ENCODE measurements at regions not wholly inside any gene's neighbourhood (a gene's known extent, or its start where the extent isn't known, plus 50 kb on each side); places are given as distances from the start of the nearest gene placed in this dataset.

- Histone ChIP-seq H3F3A (ENCODE audit: low read depth) (no peaks in the 10 kb centered on the region), H3K4me1 (no peaks in the 10 kb centered on the region), H3K4me3 (no peak overlapping the region), H3K4me2 (no peak overlapping the region), H3K27ac (no peak overlapping the region), H3K36me3 (no peaks in the 10 kb centered on the region), H2AFZ (replicated peaks) (no peak overlapping the region), H3K79me2 (ENCODE audit: low read depth) (no peaks in the 10 kb centered on the region), H3K27me3 (no peaks in the 10 kb centered on the region), H4K20me1 (ENCODE audit: low read depth) (no peaks in the 10 kb centered on the region), H3K9ac (no peak overlapping the region), H3K9me3 (ENCODE audit: low read depth) (no peaks in the 10 kb centered on the region)
- Mint-ChIP-seq H3K27me3 (ENCODE audit: insufficient read depth, low read depth) (no peaks in the 10 kb centered on the region), H3K9me3 (peaks cover 4% of the 10 kb centered on the region), H3K4me1 (no peaks in the 10 kb centered on the region), H3K27ac (no peak overlapping the region), H3K36me3 (no peaks in the 10 kb centered on the region), H3K4me3 (no peak overlapping the region)
- TF ChIP-seq CTCF (IDR thresholded peaks at IDR 0.05) = no peak
- TF ChIP-seq EZH2 (IDR thresholded peaks at IDR 0.05) = no peak
- no peak for TF ChIP-seq EZH2phosphoT487 (IDR thresholded peaks at IDR 0.05)
- DNase-seq (ENCODE audit: low spot score) = no peak
Observed at GRCh38 chr22:34236527-34236926, 316.3 kb upstream of the LARGE1 start.

GRCh38 chr22:34239421-34239820 is 319.1 kb upstream of the LARGE1 start:
- no peak for DNase-seq (ENCODE audit: low spot score)
- H4K20me1 ChIP-seq (ENCODE audit: low read depth) = no peaks in the 10 kb centered on the region
- no peaks in the 10 kb centered on the region for H3K4me1 Mint-ChIP-seq
- no peaks in the 10 kb centered on the region for H3K36me3 ChIP-seq
- H3K27ac Mint-ChIP-seq = no peak overlapping the region
- H3K9me3 Mint-ChIP-seq = peaks cover 2% of the 10 kb centered on the region
- H3K4me2 ChIP-seq = no peak overlapping the region
- no peaks in the 10 kb centered on the region for H3K27me3 Mint-ChIP-seq (ENCODE audit: insufficient read depth, low read depth)
- no peaks in the 10 kb centered on the region for H3K4me1 ChIP-seq
- no peaks in the 10 kb centered on the region for H3K27me3 ChIP-seq
- no peaks in the 10 kb centered on the region for H3K9me3 ChIP-seq (ENCODE audit: low read depth)
- no peak overlapping the region for H3K4me3 Mint-ChIP-seq
- H3K79me2 ChIP-seq (ENCODE audit: low read depth) = no peaks in the 10 kb centered on the region
- H3K9ac ChIP-seq = no peak overlapping the region
- H3K27ac ChIP-seq = no peak overlapping the region
- no peaks in the 10 kb centered on the region for H3F3A ChIP-seq (ENCODE audit: low read depth)
- H2AFZ ChIP-seq (replicated peaks) = no peak overlapping the region
- H3K4me3 ChIP-seq = no peak overlapping the region
- no peaks in the 10 kb centered on the region for H3K36me3 Mint-ChIP-seq
- TF ChIP-seq EZH2phosphoT487 (IDR thresholded peaks at IDR 0.05) (no peak), EZH2 (IDR thresholded peaks at IDR 0.05) (no peak), CTCF (IDR thresholded peaks at IDR 0.05) (no peak)

- Histone ChIP-seq H3K9ac (no peak overlapping the region), H4K20me1 (ENCODE audit: low read depth) (no peaks in the 10 kb centered on the region), H3K4me3 (no peak overlapping the region), H3K4me1 (no peaks in the 10 kb centered on the region), H2AFZ (replicated peaks) (peak overlapping the region; percentile 80), H3K9me3 (ENCODE audit: low read depth) (no peaks in the 10 kb centered on the region), H3K79me2 (ENCODE audit: low read depth) (no peaks in the 10 kb centered on the region), H3F3A (ENCODE audit: low read depth) (no peaks in the 10 kb centered on the region), H3K27me3 (no peaks in the 10 kb centered on the region), H3K4me2 (no peak overlapping the region), H3K27ac (no peak overlapping the region), H3K36me3 (no peaks in the 10 kb centered on the region)
- no peaks in the 10 kb centered on the region for H3K9me3 Mint-ChIP-seq
- H3K27ac Mint-ChIP-seq = no peak overlapping the region
- no peaks in the 10 kb centered on the region for H3K4me1 Mint-ChIP-seq
- no peak for DNase-seq (ENCODE audit: low spot score)
- TF ChIP-seq EZH2 (IDR thresholded peaks at IDR 0.05) (no peak), EZH2phosphoT487 (IDR thresholded peaks at IDR 0.05) (no peak), CTCF (IDR thresholded peaks at IDR 0.05) (no peak)
- no peaks in the 10 kb centered on the region for H3K36me3 Mint-ChIP-seq
- H3K4me3 Mint-ChIP-seq = no peak overlapping the region
- peaks cover 2% of the 10 kb centered on the region for H3K27me3 Mint-ChIP-seq (ENCODE audit: insufficient read depth, low read depth)
Observed at GRCh38 chr22:34243023-34243422, 322.7 kb upstream of the LARGE1 start.

GRCh38 chr22:34255042-34255441 is 334.8 kb upstream of the LARGE1 start:
- Mint-ChIP-seq H3K36me3 (no peaks in the 10 kb centered on the region), H3K4me1 (no peaks in the 10 kb centered on the region), H3K27ac (no peak overlapping the region), H3K9me3 (no peaks in the 10 kb centered on the region), H3K4me3 (no peak overlapping the region), H3K27me3 (ENCODE audit: insufficient read depth, low read depth) (peaks cover 4% of the 10 kb centered on the region)
- Histone ChIP-seq H3K9ac (no peak overlapping the region), H3K27ac (no peak overlapping the region), H3K4me1 (no peaks in the 10 kb centered on the region), H4K20me1 (ENCODE audit: low read depth) (no peaks in the 10 kb centered on the region), H2AFZ (replicated peaks) (no peak overlapping the region), H3K9me3 (ENCODE audit: low read depth) (no peaks in the 10 kb centered on the region), H3K27me3 (no peaks in the 10 kb centered on the region), H3F3A (ENCODE audit: low read depth) (no peaks in the 10 kb centered on the region), H3K4me2 (no peak overlapping the region), H3K4me3 (no peak overlapping the region), H3K36me3 (no peaks in the 10 kb centered on the region), H3K79me2 (ENCODE audit: low read depth) (no peaks in the 10 kb centered on the region)
- TF ChIP-seq EZH2phosphoT487 (IDR thresholded peaks at IDR 0.05) (no peak), CTCF (IDR thresholded peaks at IDR 0.05) (no peak), EZH2 (IDR thresholded peaks at IDR 0.05) (no peak)
- no peak for DNase-seq (ENCODE audit: low spot score)
